ENCODE measurements at regions not wholly inside any gene's neighbourhood (a gene's known extent, or its start where the extent isn't known, plus 50 kb on each side); places are given as distances from the start of the nearest gene placed in this dataset. TPM values are rescaled to one million over a fixed set of nuclear protein-coding genes. Genes with fewer than 3 reads are reported as not detected.
"Not testable (repeated sequence)": the region's sequence is repeated elsewhere in the genome, so short reads cannot be mapped to it uniquely, and the experiment has no call there.

DNA sequence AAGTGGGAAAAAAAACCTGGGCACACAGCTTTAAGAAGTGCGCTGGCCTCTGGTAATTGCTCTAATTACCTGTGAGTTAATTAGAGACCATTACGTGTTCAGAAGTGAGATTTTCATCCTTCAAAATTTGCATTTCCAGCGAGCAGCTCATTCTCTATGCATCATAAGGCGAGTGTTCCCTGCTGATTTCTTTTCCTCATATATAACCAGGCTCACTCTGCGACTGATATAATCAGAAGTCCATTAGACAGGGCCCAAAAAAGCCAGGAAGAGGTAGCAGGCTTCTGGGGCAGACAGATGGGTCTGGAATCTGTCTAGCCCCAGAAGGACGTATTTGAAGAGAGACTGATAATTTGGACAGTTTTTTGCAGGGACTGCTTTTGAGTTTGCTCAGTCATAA lies 158.7 kb downstream of the MTHFS start:
- DNase-seq (ENCODE audit: low read depth in 2 of 3, low spot score in 2 of 3) = no peak

DNA sequence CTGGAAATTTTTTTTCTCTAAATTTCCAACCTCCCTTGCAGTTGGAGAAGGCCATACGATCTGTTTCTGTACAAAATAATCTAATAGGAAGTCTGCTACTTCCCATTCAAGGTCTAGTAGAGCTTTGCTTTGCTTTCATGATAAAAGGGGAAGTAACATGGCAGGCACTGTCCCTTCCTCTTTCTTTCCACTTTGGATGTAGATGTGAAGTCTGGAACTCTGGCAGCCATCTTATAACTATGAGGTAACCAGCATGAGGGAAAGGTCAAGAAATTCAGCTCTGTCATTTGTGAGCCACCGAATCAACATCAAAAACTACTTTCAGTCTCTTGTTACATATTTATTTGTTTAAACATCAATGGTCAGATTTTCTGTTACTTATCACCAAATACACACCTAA lies 156.3 kb downstream of the MTHFS start:
- no peak for DNase-seq (ENCODE audit: low read depth in 2 of 3, low spot score in 2 of 3)

GRCh38 chr15:79743032-79743431 lies 153.8 kb downstream of the MTHFS start:
- no peak for DNase-seq (ENCODE audit: low read depth in 2 of 3, low spot score in 2 of 3)

GRCh38 chr15:79744485-79744884 lies 152.3 kb downstream of the MTHFS start:
- DNase-seq (ENCODE audit: low read depth in 2 of 3, low spot score in 2 of 3) = not testable (repeated sequence)

DNA sequence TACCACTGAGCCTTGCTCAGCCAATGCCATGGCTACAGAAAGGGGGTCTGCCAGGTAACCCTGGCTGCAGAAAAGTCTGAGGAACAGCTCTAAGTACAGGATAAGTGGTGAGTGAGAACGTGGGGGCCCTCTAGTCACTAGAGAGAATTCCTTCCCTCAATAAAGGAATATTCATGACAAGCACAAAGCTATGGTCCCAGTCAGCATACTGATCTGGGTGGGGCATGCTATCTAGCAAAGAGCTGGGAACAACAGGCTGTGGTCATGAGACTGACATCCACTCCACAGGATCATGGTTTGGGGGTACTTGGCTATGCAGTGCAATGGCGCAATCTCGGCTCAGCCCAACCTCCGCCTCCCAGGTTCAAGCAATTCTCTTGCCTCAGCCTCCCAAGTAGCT lies 140.4 kb downstream of the MTHFS start:
- no peak for DNase-seq (ENCODE audit: low read depth in 2 of 3, low spot score in 2 of 3)

GRCh38 chr15:79765081-79765480 lies 131.7 kb downstream of the MTHFS start:
- DNase-seq (ENCODE audit: low read depth in 2 of 3, low spot score in 2 of 3) = no peak

DNA sequence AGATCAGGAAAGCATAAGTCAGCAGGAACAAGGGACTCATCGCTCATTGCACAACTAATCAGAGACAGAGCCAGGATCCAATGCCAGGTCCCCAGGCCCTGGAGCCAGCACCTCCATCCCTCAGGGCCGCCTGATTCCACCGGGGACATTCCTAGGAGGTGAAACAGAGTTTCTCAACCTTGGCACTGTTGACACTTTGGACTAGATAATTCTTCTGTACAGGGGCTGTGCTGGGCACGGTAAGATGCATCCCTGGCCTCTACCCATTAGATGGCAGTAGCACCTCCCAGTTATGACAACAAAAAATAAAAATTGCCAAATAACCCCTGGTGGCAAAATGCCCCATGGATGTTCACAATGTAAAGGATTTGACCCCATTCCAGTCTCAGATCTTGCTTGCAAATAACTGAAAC lies 127.7 kb downstream of the MTHFS start:
- DNase-seq (ENCODE audit: low read depth in 2 of 3, low spot score in 2 of 3) = peak in 2 of 3 donors; percentile 30 to 67

GRCh38 chr15:79769933-79770759 lies 126.7 kb downstream of the MTHFS start:
- no peak for DNase-seq (ENCODE audit: low read depth in 2 of 3, low spot score in 2 of 3)

GRCh38 chr15:79773128-79773527 lies 123.7 kb downstream of the MTHFS start:
- no peak for DNase-seq (ENCODE audit: low read depth in 2 of 3, low spot score in 2 of 3)

DNA sequence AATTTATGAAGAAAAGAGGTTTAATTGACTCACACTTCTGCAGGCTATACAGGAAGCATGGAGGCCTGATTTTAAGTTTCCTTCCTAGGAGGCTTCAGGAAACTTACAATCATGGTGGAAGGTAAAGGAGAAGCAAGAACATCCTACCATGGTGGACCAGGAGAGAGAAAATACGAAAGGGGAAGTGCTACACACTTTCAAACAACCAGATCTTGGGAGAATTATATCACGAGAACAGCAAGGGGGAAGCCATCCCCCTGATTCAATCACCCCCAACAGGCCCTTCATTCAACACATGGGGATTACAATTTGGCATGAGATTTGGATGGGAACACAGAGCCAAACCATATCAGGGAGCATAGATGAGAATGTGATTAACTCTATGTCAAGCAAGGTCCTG lies 121.0 kb downstream of the MTHFS start:
- DNase-seq (ENCODE audit: low read depth in 2 of 3, low spot score in 2 of 3) = no peak

GRCh38 chr15:79777916-79778315 lies 118.9 kb downstream of the MTHFS start:
- DNase-seq (ENCODE audit: low read depth in 2 of 3, low spot score in 2 of 3) = no peak

- no peak for DNase-seq (ENCODE audit: low read depth in 2 of 3, low spot score in 2 of 3)
These were observed 118.3 kb downstream of the MTHFS start for GRCh38 chr15:79778378-79778990.

DNA sequence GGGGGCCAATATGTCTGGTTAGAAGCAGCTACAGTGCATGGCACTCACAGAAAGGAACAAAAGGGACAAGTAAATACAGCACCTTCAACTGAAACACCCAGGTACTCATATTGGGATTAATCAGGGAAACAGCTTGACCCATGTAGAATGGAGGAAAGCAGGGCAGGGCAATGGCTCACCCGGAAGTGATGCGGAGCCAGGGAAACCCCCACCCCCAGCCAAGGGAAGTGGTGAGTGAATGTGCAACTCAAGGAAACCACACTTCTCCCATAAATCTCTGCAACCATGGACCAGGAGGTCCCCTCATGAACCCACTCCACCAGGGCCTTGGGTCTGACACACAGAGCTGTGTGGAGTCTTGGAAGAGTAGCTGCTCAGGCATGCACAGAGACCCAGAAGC lies 117.1 kb downstream of the MTHFS start:
- DNase-seq (ENCODE audit: low read depth in 2 of 3, low spot score in 2 of 3) = peak in 1 of 3 donors; percentile 11

DNA sequence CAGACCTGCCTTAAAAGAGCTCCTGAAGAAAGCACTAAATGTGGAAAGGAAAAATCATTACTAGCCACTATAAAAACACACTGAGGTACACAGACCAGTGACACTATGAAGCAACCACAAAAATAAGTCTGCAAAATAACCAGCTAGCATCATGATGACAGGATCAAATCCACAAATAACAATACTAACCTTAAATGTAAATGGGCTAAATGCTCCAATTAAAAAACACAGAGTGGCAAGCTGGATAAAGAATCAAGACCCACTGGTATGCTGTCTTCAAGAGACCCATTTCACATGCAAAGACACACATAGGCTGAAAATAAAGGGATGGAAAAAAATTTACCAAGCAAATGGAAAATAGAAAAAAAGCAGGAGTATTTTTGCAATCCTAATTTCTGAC lies 114.5 kb downstream of the MTHFS start:
- DNase-seq (ENCODE audit: low read depth in 2 of 3, low spot score in 2 of 3) = not testable (repeated sequence)

Small RNA genes lying in the stretch of these regions (small RNA-seq; reads per million reads assigned to genes)
- not detected for gene AC026826.2
- gene AC026826.3 = not detected
